IPS DF 6.9 (cell line): ENCODE measurements at regions not wholly inside any gene's neighbourhood (a gene's known extent, or its start where the extent isn't known, plus 50 kb on each side); places are given as distances from the start of the nearest gene placed in this dataset.

Experiments
- DNase-seq: peaks from one replicate; pipeline ENCODE4 v3.0.0-alpha.2; 2013; ENCODE audit warnings: low read depth, low spot score
- H3K27ac ChIP-seq: one replicate; pipeline ENCODE4 v1.5.1; 2013; ENCODE audit warnings: low read length, control low read depth
- H3K27me3 ChIP-seq: 2 replicates; pipeline ENCODE4 v1.6.1; 2013; ENCODE audit warnings: mild to moderate bottlenecking, low read length; ENCODE audit not compliant: control insufficient read depth, insufficient read depth
- H3K36me3 ChIP-seq: 2 replicates; pipeline ENCODE4 v1.6.1; 2013; ENCODE audit warnings: low read length; ENCODE audit not compliant: control insufficient read depth, insufficient read depth
- H3K4me1 ChIP-seq: 2 replicates; pipeline ENCODE4 v1.6.1; 2013; ENCODE audit warnings: low read length; ENCODE audit not compliant: control insufficient read depth, insufficient read depth
- H3K4me3 ChIP-seq: 2 replicates; pipeline ENCODE4 v1.5.1; 2013; ENCODE audit warnings: mild to moderate bottlenecking, low read length
- H3K9me3 ChIP-seq: 2 replicates; pipeline ENCODE4 v1.6.1; 2013; ENCODE audit warnings: low read length, inconsistent platforms; ENCODE audit not compliant: control insufficient read depth, insufficient read depth
- WGBS: extraction: QIAGEN DNeasy Blood & Tissue Kit; methylation state at CpG from one replicate; pipeline ENCODE4 v1.1.7; 2013; ENCODE audit warnings: mixed read lengths, missing lambda C conversion rate; ENCODE audit not compliant: insufficient read length, insufficient coverage; 5-methylcytosine and 5-hydroxymethylcytosine counted together

DNA sequence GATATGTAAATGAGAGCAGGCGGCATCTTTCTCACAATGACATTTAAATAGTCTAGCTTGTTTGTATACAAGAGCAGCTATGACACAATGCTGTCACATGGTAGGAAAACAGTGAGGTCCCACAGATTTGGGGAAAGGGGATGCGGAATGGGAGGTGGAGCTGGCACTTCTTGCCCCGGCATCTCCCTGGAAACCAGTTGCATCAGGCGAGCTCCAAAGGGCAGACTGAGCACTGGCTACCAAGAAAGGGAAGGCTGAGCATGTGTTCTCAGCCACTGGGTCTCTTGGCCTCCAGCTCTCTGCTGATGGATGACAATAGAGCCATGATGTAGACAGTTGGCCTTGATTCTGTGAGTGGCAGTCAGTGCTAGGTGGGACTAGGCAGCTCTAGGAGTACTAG is 109.0 kb downstream of the UCHL1 start:
- peaks cover 26% of the 10 kb centered on the region for H3K27me3 ChIP-seq
- no peaks in the 10 kb centered on the region for H3K36me3 ChIP-seq

GRCh38 chr4:41366911-41367517 is 110.3 kb downstream of the UCHL1 start:
- Histone ChIP-seq H3K4me3 (no peak overlapping the region), H3K4me1 (peaks cover 4% of the 10 kb centered on the region; the same call in 1 of the 2 replicates), H3K36me3 (no peaks in the 10 kb centered on the region), H3K9me3 (no peaks in the 10 kb centered on the region), H3K27me3 (peaks cover 13% of the 10 kb centered on the region), H3K27ac (no peak overlapping the region)
- no CpG with 5 or more reads among the region's 4 CpGs for WGBS
- no peak for DNase-seq

More for the DNA sequence above, 109.0 kb downstream of the UCHL1 start:
- Histone ChIP-seq H3K4me3 (no peak overlapping the region), H3K4me1 (peaks cover 4% of the 10 kb centered on the region; the same call in 1 of the 2 replicates), H3K27ac (no peak overlapping the region), H3K9me3 (no peaks in the 10 kb centered on the region)
- no CpG with 5 or more reads among the region's 4 CpGs for WGBS
- DNase-seq = no peak

- Histone ChIP-seq H3K4me1 (peaks cover 3% of the 10 kb centered on the region; the same call in 1 of the 2 replicates), H3K36me3 (no peaks in the 10 kb centered on the region), H3K27ac (no peak overlapping the region), H3K4me3 (no peak overlapping the region), H3K9me3 (no peaks in the 10 kb centered on the region), H3K27me3 (peaks cover 4% of the 10 kb centered on the region; the same call in 1 of the 2 replicates)
- no peak for DNase-seq
- no CpG with 5 or more reads among the region's 4 CpGs for WGBS
Measured at GRCh38 chr4:41369680-41370079, 113.0 kb downstream of the UCHL1 start.

- H3K4me1 ChIP-seq = no peaks in the 10 kb centered on the region
- H3K4me3 ChIP-seq = no peak overlapping the region
- H3K9me3 ChIP-seq = no peaks in the 10 kb centered on the region
- WGBS = no CpG with 5 or more reads among the region's 3 CpGs
- H3K27ac ChIP-seq = no peak overlapping the region
- no peaks in the 10 kb centered on the region for H3K36me3 ChIP-seq
- no peaks in the 10 kb centered on the region for H3K27me3 ChIP-seq
- no peak for DNase-seq
Measured at GRCh38 chr4:41373221-41373620, 116.5 kb downstream of the UCHL1 start.

GRCh38 chr4:41374490-41374889 is 117.8 kb downstream of the UCHL1 start:
- DNase-seq = no peak
- Histone ChIP-seq H3K4me3 (no peak overlapping the region), H3K4me1 (no peaks in the 10 kb centered on the region), H3K9me3 (no peaks in the 10 kb centered on the region), H3K27me3 (no peaks in the 10 kb centered on the region), H3K36me3 (no peaks in the 10 kb centered on the region), H3K27ac (no peak overlapping the region)
- no CpG with 5 or more reads among the region's 3 CpGs for WGBS

- Histone ChIP-seq H3K36me3 (no peaks in the 10 kb centered on the region), H3K27ac (no peak overlapping the region), H3K4me1 (no peaks in the 10 kb centered on the region), H3K9me3 (no peaks in the 10 kb centered on the region), H3K27me3 (no peaks in the 10 kb centered on the region), H3K4me3 (no peak overlapping the region)
- WGBS = no CpG with 5 or more reads among the region's 7 CpGs
- no peak for DNase-seq
Measured at GRCh38 chr4:41375561-41375960, 118.8 kb downstream of the UCHL1 start.

GRCh38 chr4:41377196-41377595 is 120.5 kb downstream of the UCHL1 start:
- Histone ChIP-seq H3K27me3 (no peaks in the 10 kb centered on the region), H3K4me3 (no peak overlapping the region), H3K27ac (no peak overlapping the region), H3K36me3 (no peaks in the 10 kb centered on the region), H3K4me1 (no peaks in the 10 kb centered on the region), H3K9me3 (no peaks in the 10 kb centered on the region)
- no CpG with 5 or more reads among the region's 3 CpGs for WGBS
- no peak for DNase-seq

DNA sequence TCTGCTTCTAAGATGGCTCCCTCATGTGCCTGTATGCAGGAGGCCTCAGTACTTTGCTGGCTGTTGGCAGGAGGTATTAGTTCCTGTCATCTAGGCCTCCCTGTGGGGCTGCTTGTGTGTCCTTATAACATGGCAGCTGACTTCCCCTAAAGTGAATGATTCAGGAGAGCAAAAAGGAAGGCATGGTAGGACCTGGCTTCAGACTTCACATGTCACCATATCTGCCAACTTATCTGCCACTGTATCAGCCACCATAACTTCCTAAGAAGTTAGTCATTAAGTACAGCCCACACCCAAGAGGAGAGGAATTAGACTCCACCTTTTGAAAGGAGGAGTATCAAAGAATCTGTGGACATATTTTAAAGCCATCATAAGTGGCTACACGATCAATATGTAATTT is 122.5 kb downstream of the UCHL1 start:
- Histone ChIP-seq H3K27ac (no peak overlapping the region), H3K36me3 (no peaks in the 10 kb centered on the region), H3K4me1 (no peaks in the 10 kb centered on the region), H3K9me3 (no peaks in the 10 kb centered on the region), H3K27me3 (no peaks in the 10 kb centered on the region), H3K4me3 (no peak overlapping the region)
- no CpG with 5 or more reads among the region's 1 CpG for WGBS
- no peak for DNase-seq

DNA sequence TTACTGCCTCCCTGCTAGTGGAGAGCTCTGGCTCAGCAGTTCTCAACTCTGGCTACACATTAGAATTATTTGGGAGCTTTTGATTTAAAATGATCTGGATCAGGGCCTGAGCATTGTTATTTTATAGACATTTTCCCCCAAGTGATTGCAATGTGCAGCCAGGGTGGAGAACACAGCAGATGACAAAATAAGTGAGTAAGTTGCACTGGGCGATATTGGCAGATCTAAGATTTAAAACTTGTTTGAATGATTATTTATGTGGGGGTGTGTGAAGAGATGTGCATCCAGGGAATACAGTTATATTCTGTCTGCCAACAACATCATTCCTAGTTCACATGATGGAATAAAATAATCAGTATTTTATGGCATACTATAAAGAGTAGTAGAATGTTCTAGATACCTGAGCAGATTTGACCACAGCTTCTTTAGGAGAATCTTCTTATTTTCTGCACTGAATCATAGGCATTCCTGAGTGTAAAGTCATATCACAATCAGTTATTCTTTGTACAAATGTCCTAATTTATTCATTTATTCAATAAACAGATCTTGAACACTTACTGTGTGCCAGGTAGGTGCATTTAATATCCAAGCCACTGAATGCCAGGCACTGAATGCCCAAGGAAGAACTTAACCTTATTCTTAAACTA is 123.9 kb downstream of the UCHL1 start:
- Histone ChIP-seq H3K36me3 (no peaks in the 10 kb centered on the region), H3K27me3 (no peaks in the 10 kb centered on the region), H3K4me3 (no peak overlapping the region), H3K9me3 (no peaks in the 10 kb centered on the region), H3K27ac (no peak overlapping the region), H3K4me1 (no peaks in the 10 kb centered on the region)
- 100% methylated on average over 1 of the region's 1 CpG for WGBS
- DNase-seq = no peak

DNA sequence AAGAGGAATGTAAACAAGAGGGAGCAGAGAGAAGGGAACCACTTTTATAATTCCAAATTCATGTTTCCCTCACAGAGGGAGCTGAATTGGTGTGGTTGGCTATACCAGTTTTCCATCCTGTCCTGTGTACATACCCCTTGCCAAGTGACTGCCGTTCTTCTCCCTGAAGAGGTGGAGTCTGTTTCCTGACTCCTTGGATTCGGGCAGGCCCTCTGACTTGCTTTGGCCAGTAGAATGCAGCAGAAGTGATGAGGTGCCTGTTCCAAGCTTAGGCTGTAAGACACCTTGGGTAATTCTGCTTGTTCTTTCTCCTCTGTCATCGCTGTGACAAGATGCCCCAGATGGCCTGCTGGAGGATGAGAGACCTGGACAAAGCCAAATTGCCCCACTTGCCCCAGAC is 124.7 kb downstream of the UCHL1 start:
- no peak for DNase-seq
- H3K36me3 ChIP-seq = no peaks in the 10 kb centered on the region
- no peak overlapping the region for H3K4me3 ChIP-seq
- H3K27ac ChIP-seq = no peak overlapping the region
- no CpG with 5 or more reads among the region's 3 CpGs for WGBS
- no peaks in the 10 kb centered on the region for H3K27me3 ChIP-seq
- no peaks in the 10 kb centered on the region for H3K4me1 ChIP-seq
- H3K9me3 ChIP-seq = no peaks in the 10 kb centered on the region

DNA sequence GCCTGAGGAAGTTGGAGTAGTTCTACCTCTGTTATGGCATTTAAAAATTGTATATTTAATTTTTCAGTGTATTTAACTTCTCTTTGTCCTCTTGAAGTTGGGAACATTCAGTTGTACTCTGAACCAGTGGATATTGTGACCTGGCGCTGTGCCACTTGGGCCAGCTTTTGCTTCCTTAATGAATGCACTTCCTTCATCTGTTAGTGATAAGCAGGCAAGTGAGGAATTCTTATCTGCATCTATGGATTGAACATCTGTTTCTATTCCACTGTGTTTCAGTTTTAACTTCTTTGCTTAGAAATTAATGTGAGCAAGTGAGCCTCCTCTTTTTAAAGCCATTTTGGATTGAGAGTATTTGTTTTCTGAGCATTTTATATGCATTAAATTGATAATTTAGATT is 128.3 kb downstream of the UCHL1 start:
- H3K9me3 ChIP-seq = no peaks in the 10 kb centered on the region
- no peaks in the 10 kb centered on the region for H3K4me1 ChIP-seq
- no peaks in the 10 kb centered on the region for H3K36me3 ChIP-seq
- no CpG with 5 or more reads among the region's 1 CpG for WGBS
- no peaks in the 10 kb centered on the region for H3K27me3 ChIP-seq
- no peak overlapping the region for H3K4me3 ChIP-seq
- no peak for DNase-seq
- no peak overlapping the region for H3K27ac ChIP-seq
